ENCODE measurements at regions not wholly inside any gene's neighbourhood (a gene's known extent, or its start where the extent isn't known, plus 50 kb on each side); places are given as distances from the start of the nearest gene placed in this dataset.

GRCh38 chr10:56604624-56605023, 243.6 kb upstream of the ZWINT start:
- DNase-seq (no peak), ATAC-seq (no peak)
- no peaks in the 10 kb centered on the region for H3K9me3 Mint-ChIP-seq
- H3K4me3 Mint-ChIP-seq, result no peak overlapping the region
- H3K27ac Mint-ChIP-seq, result no peak overlapping the region
- H3K27me3 Mint-ChIP-seq, result no peaks in the 10 kb centered on the region
- H3K4me1 Mint-ChIP-seq, result no peaks in the 10 kb centered on the region

- Mint-ChIP-seq H3K9me3 (no peaks in the 10 kb centered on the region), H3K27me3 (no peaks in the 10 kb centered on the region), H3K4me3 (no peak overlapping the region), H3K27ac (no peak overlapping the region), H3K4me1 (no peaks in the 10 kb centered on the region)
- ATAC-seq (no peak), DNase-seq (no peak)
Observed at GRCh38 chr10:56599201-56599600, 238.1 kb upstream of the ZWINT start.

GRCh38 chr10:56596257-56596656, 235.2 kb upstream of the ZWINT start:
- H3K27me3 Mint-ChIP-seq, result no peaks in the 10 kb centered on the region
- no peak overlapping the region for H3K27ac Mint-ChIP-seq
- DNase-seq, result no peak
- H3K4me3 Mint-ChIP-seq, result no peak overlapping the region
- H3K9me3 Mint-ChIP-seq, result no peaks in the 10 kb centered on the region
- H3K4me1 Mint-ChIP-seq, result no peaks in the 10 kb centered on the region
- ATAC-seq, result no peak

- Mint-ChIP-seq H3K27ac (no peak overlapping the region), H3K4me1 (no peaks in the 10 kb centered on the region), H3K4me3 (no peak overlapping the region), H3K27me3 (no peaks in the 10 kb centered on the region), H3K9me3 (no peaks in the 10 kb centered on the region)
- DNase-seq (no peak), ATAC-seq (no peak)
Observed at GRCh38 chr10:56593120-56593519, 232.1 kb upstream of the ZWINT start.

- no peaks in the 10 kb centered on the region for H3K9me3 Mint-ChIP-seq
Observed at GRCh38 chr10:56586461-56586891, 225.4 kb upstream of the ZWINT start.

GRCh38 chr10:56585447-56586171, 224.6 kb upstream of the ZWINT start:
- H3K4me3 Mint-ChIP-seq, result no peak overlapping the region
- no peaks in the 10 kb centered on the region for H3K27me3 Mint-ChIP-seq
- H3K9me3 Mint-ChIP-seq, result peaks cover 0 to 4% of the 10 kb centered on the region in 2 donors
- H3K4me1 Mint-ChIP-seq, result no peaks in the 10 kb centered on the region
- ATAC-seq (no peak), DNase-seq (no peak)
- H3K27ac Mint-ChIP-seq, result no peak overlapping the region

More at GRCh38 chr10:56586461-56586891, 225.4 kb upstream of the ZWINT start:
- Mint-ChIP-seq H3K27me3 (no peaks in the 10 kb centered on the region), H3K4me3 (no peak overlapping the region), H3K27ac (no peak overlapping the region), H3K4me1 (no peaks in the 10 kb centered on the region)
- DNase-seq (no peak), ATAC-seq (no peak)

- no peak for DNase-seq
- no peak overlapping the region for H3K4me3 Mint-ChIP-seq
- H3K27me3 Mint-ChIP-seq, result no peaks in the 10 kb centered on the region
- H3K9me3 Mint-ChIP-seq, result peaks cover 0 to 6% of the 10 kb centered on the region in 2 donors
- H3K4me1 Mint-ChIP-seq, result no peaks in the 10 kb centered on the region
- H3K27ac Mint-ChIP-seq, result no peak overlapping the region
- ATAC-seq, result no peak
Observed at GRCh38 chr10:56583316-56583715, 222.3 kb upstream of the ZWINT start.

- H3K9me3 Mint-ChIP-seq, result peaks cover 8 to 37% of the 10 kb centered on the region in 2 donors
- no peaks in the 10 kb centered on the region for H3K27me3 Mint-ChIP-seq
- DNase-seq (no peak), ATAC-seq (no peak)
- H3K4me1 Mint-ChIP-seq, result no peaks in the 10 kb centered on the region
- no peak overlapping the region for H3K4me3 Mint-ChIP-seq
- no peak overlapping the region for H3K27ac Mint-ChIP-seq
Observed at GRCh38 chr10:56567580-56567979, 206.5 kb upstream of the ZWINT start.

GRCh38 chr10:56561336-56561735, 200.3 kb upstream of the ZWINT start:
- Mint-ChIP-seq H3K27me3 (no peaks in the 10 kb centered on the region), H3K27ac (no peak overlapping the region), H3K4me3 (no peak overlapping the region), H3K9me3 (peaks cover 7 to 9% of the 10 kb centered on the region in 2 donors), H3K4me1 (no peaks in the 10 kb centered on the region)
- DNase-seq (no peak), ATAC-seq (no peak)

- Mint-ChIP-seq H3K27me3 (no peaks in the 10 kb centered on the region), H3K9me3 (peaks cover 0 to 15% of the 10 kb centered on the region in 2 donors), H3K4me1 (no peaks in the 10 kb centered on the region), H3K27ac (no peak overlapping the region), H3K4me3 (no peak overlapping the region)
- DNase-seq (no peak), ATAC-seq (no peak)
Observed at GRCh38 chr10:56551037-56551436, 190.0 kb upstream of the ZWINT start.

- Mint-ChIP-seq H3K9me3 (no peaks in the 10 kb centered on the region), H3K4me3 (no peak overlapping the region), H3K4me1 (no peaks in the 10 kb centered on the region), H3K27me3 (no peaks in the 10 kb centered on the region), H3K27ac (no peak overlapping the region)
- ATAC-seq (no peak), DNase-seq (no peak)
Observed at GRCh38 chr10:56547163-56547562, 186.1 kb upstream of the ZWINT start.

GRCh38 chr10:56537984-56538383, 176.9 kb upstream of the ZWINT start:
- Mint-ChIP-seq H3K27ac (no peak overlapping the region), H3K4me1 (no peaks in the 10 kb centered on the region), H3K27me3 (no peaks in the 10 kb centered on the region), H3K9me3 (peaks cover 0 to 4% of the 10 kb centered on the region in 2 donors), H3K4me3 (no peak overlapping the region)
- no peak for ATAC-seq
- no peak for DNase-seq

GRCh38 chr10:56522166-56522565, 161.1 kb upstream of the ZWINT start:
- DNase-seq, result no peak
- ATAC-seq, result no peak
- no peak overlapping the region for H3K4me3 Mint-ChIP-seq

GRCh38 chr10:56508562-56508961, 147.5 kb upstream of the ZWINT start:
- ATAC-seq, result no peak
- H3K9me3 Mint-ChIP-seq, result peaks cover 3 to 7% of the 10 kb centered on the region in 2 donors
- no peak overlapping the region for H3K4me3 Mint-ChIP-seq
- no peaks in the 10 kb centered on the region for H3K4me1 Mint-ChIP-seq
- no peaks in the 10 kb centered on the region for H3K27me3 Mint-ChIP-seq
- DNase-seq, result no peak
- no peak overlapping the region for H3K27ac Mint-ChIP-seq

More at GRCh38 chr10:56522166-56522565, 161.1 kb upstream of the ZWINT start:
- no peaks in the 10 kb centered on the region for H3K4me1 Mint-ChIP-seq
- no peak overlapping the region for H3K27ac Mint-ChIP-seq
- H3K9me3 Mint-ChIP-seq, result peaks cover 8% of the 10 kb centered on the region in 2 donors
- H3K27me3 Mint-ChIP-seq, result no peaks in the 10 kb centered on the region

- ATAC-seq (no peak), DNase-seq (no peak)
- H3K27me3 Mint-ChIP-seq, result no peaks in the 10 kb centered on the region
- no peak overlapping the region for H3K4me3 Mint-ChIP-seq
- peaks cover 1 to 7% of the 10 kb centered on the region in 2 donors for H3K9me3 Mint-ChIP-seq
- no peaks in the 10 kb centered on the region for H3K4me1 Mint-ChIP-seq
- no peak overlapping the region for H3K27ac Mint-ChIP-seq
Observed at GRCh38 chr10:56507033-56507432, 146.0 kb upstream of the ZWINT start.

GRCh38 chr10:56505555-56505954, 144.5 kb upstream of the ZWINT start:
- Mint-ChIP-seq H3K9me3 (peaks cover 0 to 7% of the 10 kb centered on the region in 2 donors), H3K4me3 (no peak overlapping the region), H3K27me3 (no peaks in the 10 kb centered on the region), H3K4me1 (no peaks in the 10 kb centered on the region), H3K27ac (no peak overlapping the region)
- no peak for ATAC-seq
- DNase-seq, result no peak

- no peak overlapping the region for H3K4me3 Mint-ChIP-seq
- no peaks in the 10 kb centered on the region for H3K4me1 Mint-ChIP-seq
- H3K27ac Mint-ChIP-seq, result no peak overlapping the region
- H3K27me3 Mint-ChIP-seq, result no peaks in the 10 kb centered on the region
- DNase-seq, result no peak
- no peak for ATAC-seq
- no peaks in the 10 kb centered on the region for H3K9me3 Mint-ChIP-seq
Observed at GRCh38 chr10:56496186-56496486, 135.1 kb upstream of the ZWINT start.
